ENCODE measurements at regions not wholly inside any gene's neighbourhood (a gene's known extent, or its start where the extent isn't known, plus 50 kb on each side); places are given as distances from the start of the nearest gene placed in this dataset.

GRCh38 chr4:19746377-19746776 lies 505.3 kb upstream of the SLIT2 start:
- TF ChIP-seq, protein P1, sequence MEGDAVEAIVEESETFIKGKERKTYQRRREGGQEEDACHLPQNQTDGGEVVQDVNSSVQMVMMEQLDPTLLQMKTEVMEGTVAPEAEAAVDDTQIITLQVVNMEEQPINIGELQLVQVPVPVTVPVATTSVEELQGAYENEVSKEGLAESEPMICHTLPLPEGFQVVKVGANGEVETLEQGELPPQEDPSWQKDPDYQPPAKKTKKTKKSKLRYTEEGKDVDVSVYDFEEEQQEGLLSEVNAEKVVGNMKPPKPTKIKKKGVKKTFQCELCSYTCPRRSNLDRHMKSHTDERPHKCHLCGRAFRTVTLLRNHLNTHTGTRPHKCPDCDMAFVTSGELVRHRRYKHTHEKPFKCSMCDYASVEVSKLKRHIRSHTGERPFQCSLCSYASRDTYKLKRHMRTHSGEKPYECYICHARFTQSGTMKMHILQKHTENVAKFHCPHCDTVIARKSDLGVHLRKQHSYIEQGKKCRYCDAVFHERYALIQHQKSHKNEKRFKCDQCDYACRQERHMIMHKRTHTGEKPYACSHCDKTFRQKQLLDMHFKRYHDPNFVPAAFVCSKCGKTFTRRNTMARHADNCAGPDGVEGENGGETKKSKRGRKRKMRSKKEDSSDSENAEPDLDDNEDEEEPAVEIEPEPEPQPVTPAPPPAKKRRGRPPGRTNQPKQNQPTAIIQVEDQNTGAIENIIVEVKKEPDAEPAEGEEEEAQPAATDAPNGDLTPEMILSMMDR (IDR thresholded peaks at IDR 0.05; ENCODE audit: extremely low read depth in 1 of 2, insufficient read depth in 1 of 2, low read depth in 1 of 2, low read length in 2 of 2): no peak
- TF ChIP-seq EZH2 (IDR thresholded peaks at IDR 0.05; ENCODE audit: borderline replicate concordance, low read depth, low read length, severe bottlenecking) (no peak), FOS (IDR thresholded peaks at IDR 0.05; ENCODE audit: borderline replicate concordance, insufficient read depth, low read length) (no peak)
- Histone ChIP-seq H3K4me2 (ENCODE audit: insufficient read depth, low read length) (no peak overlapping the region), H3K9ac (replicated peaks; ENCODE audit: extremely low read depth, insufficient read depth, low read length) (no peak overlapping the region), H3K4me1 (ENCODE audit: control insufficient read depth, extremely low read depth, insufficient read depth, low read length) (peaks cover 5% of the 10 kb centered on the region), H3K9me1 (replicated peaks; ENCODE audit: control insufficient read depth, extremely low read depth, insufficient read depth, low read length) (no peaks in the 10 kb centered on the region), H3K79me2 (ENCODE audit: control insufficient read depth, insufficient read depth, low read length) (no peaks in the 10 kb centered on the region), H4K20me1 (replicated peaks; ENCODE audit: control insufficient read depth, extremely low read depth, insufficient read depth, low read length) (no peaks in the 10 kb centered on the region), H3K36me3 (ENCODE audit: control insufficient read depth in 2 of 2, extremely low read depth in 1 of 2, insufficient read depth in 2 of 2, low read length in 2 of 2) (no peaks in the 10 kb centered on the region), H3K27me3 (ENCODE audit: control insufficient read depth in 2 of 2, insufficient read depth in 2 of 2, low read length in 2 of 2) (no peaks in the 10 kb centered on the region), H3K27ac (ENCODE audit: insufficient read depth, low read depth, low read length) (no peak overlapping the region), H3K4me3 (replicated peaks in 1 of 3; ENCODE audit: insufficient read depth in 1 of 3, low read depth in 1 of 3, low read length in 3 of 3) (no peak overlapping the region), H3K9me3 (replicated peaks; ENCODE audit: control insufficient read depth, insufficient read depth, low read length) (no peaks in the 10 kb centered on the region), H2AFZ (ENCODE audit: low read depth, low read length) (no peak overlapping the region)
- no TSS peak for BruUV-seq (replicated peaks)
- ChIA-PET CTCF (no interaction called here), POLR2A (no interaction called here)
- intact Hi-C loops (cut with micrococcal nuclease) (no loop called here), dilution Hi-C loops (cut with MboI; ENCODE audit: extremely low pct_ligation_motif_present, low sequenced_read_pairs) (no loop called here)
- no peak for FAIRE-seq
- no peak for DNase-seq (ENCODE audit: low read depth, low spot score)

GRCh38 chr4:19743115-19743638 lies 508.5 kb upstream of the SLIT2 start:
- intact Hi-C loops (cut with micrococcal nuclease): no loop called here

More at GRCh38 chr4:19743115-19743638, 508.5 kb upstream of the SLIT2 start:
- Histone ChIP-seq H2AFZ (ENCODE audit: low read depth, low read length) (no peak overlapping the region), H3K4me2 (ENCODE audit: insufficient read depth, low read length) (no peak overlapping the region), H3K27me3 (ENCODE audit: control insufficient read depth in 2 of 2, insufficient read depth in 2 of 2, low read length in 2 of 2) (no peaks in the 10 kb centered on the region), H3K79me2 (ENCODE audit: control insufficient read depth, insufficient read depth, low read length) (no peaks in the 10 kb centered on the region), H3K4me3 (replicated peaks in 1 of 3; ENCODE audit: insufficient read depth in 1 of 3, low read depth in 1 of 3, low read length in 3 of 3) (no peak overlapping the region), H4K20me1 (replicated peaks; ENCODE audit: control insufficient read depth, extremely low read depth, insufficient read depth, low read length) (no peaks in the 10 kb centered on the region), H3K9me1 (replicated peaks; ENCODE audit: control insufficient read depth, extremely low read depth, insufficient read depth, low read length) (no peaks in the 10 kb centered on the region), H3K27ac (ENCODE audit: insufficient read depth, low read depth, low read length) (no peak overlapping the region), H3K4me1 (ENCODE audit: control insufficient read depth, extremely low read depth, insufficient read depth, low read length) (peaks cover 17% of the 10 kb centered on the region), H3K9me3 (replicated peaks; ENCODE audit: control insufficient read depth, insufficient read depth, low read length) (no peaks in the 10 kb centered on the region), H3K36me3 (ENCODE audit: control insufficient read depth in 2 of 2, extremely low read depth in 1 of 2, insufficient read depth in 2 of 2, low read length in 2 of 2) (no peaks in the 10 kb centered on the region), H3K9ac (replicated peaks; ENCODE audit: extremely low read depth, insufficient read depth, low read length) (no peak overlapping the region)
- FAIRE-seq (no peak), DNase-seq (ENCODE audit: low read depth, low spot score) (no peak)
- ChIA-PET POLR2A (no interaction called here), CTCF (interaction anchor here (0.6 to 1.6 kb wide), 3 partner anchors 8 to 18 kb away, joined by 3 to 5 read pairs (median 3); no protein-coding TSS in a partner anchor)
- dilution Hi-C loops (cut with MboI; ENCODE audit: extremely low pct_ligation_motif_present, low sequenced_read_pairs): no loop called here
- no peak for TF ChIP-seq POLR2AphosphoS5 (IDR thresholded peaks at IDR 0.05; ENCODE audit: insufficient read depth, low read depth, low read length)
- no peak for TF ChIP-seq EZH2 (IDR thresholded peaks at IDR 0.05; ENCODE audit: borderline replicate concordance, low read depth, low read length, severe bottlenecking)
- TF ChIP-seq, protein P2, sequence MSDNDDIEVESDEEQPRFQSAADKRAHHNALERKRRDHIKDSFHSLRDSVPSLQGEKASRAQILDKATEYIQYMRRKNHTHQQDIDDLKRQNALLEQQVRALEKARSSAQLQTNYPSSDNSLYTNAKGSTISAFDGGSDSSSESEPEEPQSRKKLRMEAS (IDR thresholded peaks at IDR 0.05; ENCODE audit: insufficient read depth, insufficient read length): no peak
- no peak for TF ChIP-seq POLR2A (IDR thresholded peaks at IDR 0.05; ENCODE audit: low read depth, low read length)
- BruUV-seq (replicated peaks): no TSS peak

Measured in endothelial cell of umbilical vein (primary cell).